ENCODE measurements at regions not wholly inside any gene's neighbourhood (a gene's known extent, or its start where the extent isn't known, plus 50 kb on each side); places are given as distances from the start of the nearest gene placed in this dataset.
"Not testable (repeated sequence)": the region's sequence is repeated elsewhere in the genome, so short reads cannot be mapped to it uniquely, and the experiment has no call there.

DNA sequence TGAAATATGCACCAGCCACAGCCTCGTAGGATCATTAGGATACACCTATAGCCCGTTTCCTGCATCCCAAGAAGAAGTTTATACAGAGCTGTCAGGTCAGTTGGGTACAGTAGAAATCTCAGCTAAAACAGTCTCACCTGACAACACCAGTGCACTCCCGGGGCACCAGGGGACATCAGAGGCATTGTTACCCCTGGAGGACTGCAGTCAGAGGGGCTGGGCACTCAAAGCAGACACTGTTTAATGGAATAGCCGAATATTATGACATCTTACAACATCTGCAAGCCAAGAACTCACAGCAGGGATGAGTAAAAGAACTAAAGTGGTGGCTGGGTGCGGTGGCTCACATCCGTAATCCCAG, 93.0 kb upstream of the ID2 start:
- DNase-seq (ENCODE audit: low read depth, low spot score), result no peak

- no peak for DNase-seq (ENCODE audit: low read depth, low spot score)
Observed at GRCh38 chr2:8589721-8590120, 92.1 kb upstream of the ID2 start.

GRCh38 chr2:8590938-8591337, 90.9 kb upstream of the ID2 start:
- no peak for DNase-seq (ENCODE audit: low read depth, low spot score)

DNA sequence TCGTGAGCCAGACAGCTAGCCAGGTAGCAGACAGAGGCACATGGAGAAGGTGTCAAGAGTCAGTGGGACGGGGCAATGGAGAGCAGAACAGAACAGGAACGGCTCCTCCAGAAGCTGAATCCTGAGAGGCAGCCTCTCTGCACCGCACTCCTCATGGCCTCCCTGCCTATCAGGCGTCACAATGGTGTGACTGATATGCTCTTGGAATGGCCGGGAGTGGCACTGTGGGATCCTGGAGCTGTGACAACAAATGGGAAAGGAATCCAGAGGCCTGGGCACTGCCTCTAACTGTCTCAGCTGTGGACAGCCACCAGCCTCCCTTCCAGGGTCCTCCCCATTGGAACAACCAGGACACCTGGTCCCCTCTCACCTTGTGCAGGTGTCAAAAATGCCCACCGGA, 89.1 kb upstream of the ID2 start:
- DNase-seq (ENCODE audit: low read depth, low spot score), result no peak

GRCh38 chr2:8593243-8593642, 88.6 kb upstream of the ID2 start:
- DNase-seq (ENCODE audit: low read depth, low spot score), result no peak

DNA sequence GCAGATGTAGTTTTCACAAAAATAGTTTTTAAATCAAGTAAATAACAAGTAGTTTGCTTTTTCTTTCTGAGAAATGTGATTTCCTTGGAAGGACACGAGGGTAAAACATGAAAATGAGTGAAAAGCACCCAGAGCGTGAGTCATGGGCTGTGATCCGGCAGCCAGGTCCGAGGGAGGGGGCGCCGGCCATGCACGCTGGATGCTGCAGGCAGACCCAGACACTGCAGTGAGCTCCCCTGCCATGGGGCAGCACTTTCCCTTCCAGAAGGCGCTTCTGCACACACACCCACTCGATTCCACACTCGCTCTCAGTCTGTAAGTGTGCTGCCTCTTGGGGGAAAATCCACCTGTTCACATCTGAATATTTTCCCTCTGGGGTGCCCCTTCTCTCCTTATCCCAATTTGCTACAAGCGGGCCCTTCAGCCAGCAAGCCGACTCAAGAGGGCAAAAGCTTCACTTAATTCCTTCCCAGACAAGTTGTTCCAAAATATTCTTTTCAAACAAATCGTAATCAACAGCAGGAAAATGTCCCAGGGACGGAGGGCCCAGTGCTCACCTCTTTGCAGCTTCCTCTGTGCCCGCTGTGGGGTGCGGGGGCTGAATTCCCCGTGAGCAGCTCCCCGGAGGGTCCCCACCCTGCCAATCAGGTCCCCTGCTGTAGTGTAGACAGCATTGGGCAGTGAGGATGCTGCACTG, 87.0 kb upstream of the ID2 start:
- peak; percentile 72 for DNase-seq (ENCODE audit: low read depth, low spot score)

GRCh38 chr2:8595428-8595805, 86.4 kb upstream of the ID2 start:
- DNase-seq (ENCODE audit: low read depth, low spot score), result no peak

- no peak for DNase-seq (ENCODE audit: low read depth, low spot score)
Observed at GRCh38 chr2:8595811-8596600, 85.8 kb upstream of the ID2 start.

DNA sequence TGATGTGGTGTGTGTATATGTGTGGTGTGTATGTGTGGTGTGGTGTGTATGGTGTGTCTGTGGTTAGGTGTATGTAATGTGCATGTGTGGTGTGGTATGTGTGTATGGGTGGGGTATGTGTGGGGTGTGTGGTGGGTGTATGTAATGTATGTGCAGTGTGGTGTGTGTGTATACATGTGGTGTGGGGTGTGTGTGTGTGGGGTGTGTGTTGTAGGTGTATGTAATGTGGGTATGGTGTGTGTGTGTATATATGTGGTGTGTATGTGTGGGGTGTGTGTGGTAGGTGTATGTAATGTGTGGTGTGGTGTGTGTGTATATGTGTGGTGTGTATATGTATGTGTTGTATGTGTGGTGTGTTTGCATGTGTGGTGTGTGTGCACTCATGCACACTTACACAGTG, 84.8 kb upstream of the ID2 start:
- no peak for DNase-seq (ENCODE audit: low read depth, low spot score)

- DNase-seq (ENCODE audit: low read depth, low spot score), result no peak
Observed at GRCh38 chr2:8597559-8598225, 84.2 kb upstream of the ID2 start.

DNA sequence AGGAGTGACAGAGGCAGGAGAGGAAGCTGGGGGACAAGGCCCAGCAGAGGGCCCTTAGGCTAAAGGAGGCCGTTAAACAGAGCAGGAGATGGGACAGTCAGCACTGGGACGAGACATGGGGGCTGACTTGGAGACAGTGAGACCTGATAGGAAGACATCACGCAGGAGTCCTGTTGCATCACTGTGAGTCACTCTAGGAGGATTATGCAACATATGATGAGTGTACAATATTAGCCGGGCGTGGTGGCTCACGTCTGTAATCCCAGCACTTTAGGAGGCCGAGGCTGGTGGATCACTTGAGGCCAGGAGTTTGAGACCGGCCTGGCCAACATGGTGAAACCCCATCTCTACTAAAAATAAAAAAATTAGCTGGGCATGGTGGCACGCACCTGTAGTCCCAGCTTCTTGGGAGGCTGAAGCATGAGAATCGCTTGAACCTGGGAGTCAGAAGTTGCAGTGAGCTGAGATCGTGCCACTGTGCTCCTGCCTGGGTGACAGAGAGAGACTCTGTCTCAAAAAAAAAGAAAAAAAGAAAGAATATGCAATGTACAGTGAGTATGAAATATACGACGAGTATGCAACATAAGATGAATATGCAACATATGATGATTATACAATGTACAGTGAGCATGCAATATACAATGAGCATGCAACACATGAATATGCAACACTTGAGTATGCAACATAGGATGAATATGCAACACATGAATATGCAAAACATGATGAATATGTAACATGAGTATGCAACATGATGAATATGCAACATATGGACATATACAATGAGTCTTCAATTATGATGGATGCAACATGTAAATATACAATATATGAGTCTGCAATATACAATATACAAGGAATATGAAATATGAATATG, 83.3 kb upstream of the ID2 start:
- peak; percentile 42 for DNase-seq (ENCODE audit: low read depth, low spot score)

GRCh38 chr2:8599421-8600242, 82.2 kb upstream of the ID2 start:
- DNase-seq (ENCODE audit: low read depth, low spot score), result no peak

GRCh38 chr2:8600456-8600855, 81.4 kb upstream of the ID2 start:
- no peak for DNase-seq (ENCODE audit: low read depth, low spot score)

GRCh38 chr2:8602809-8603208, 79.0 kb upstream of the ID2 start:
- no peak for DNase-seq (ENCODE audit: low read depth, low spot score)

GRCh38 chr2:8603356-8603755, 78.5 kb upstream of the ID2 start:
- DNase-seq (ENCODE audit: low read depth, low spot score), result not testable (repeated sequence)

DNA sequence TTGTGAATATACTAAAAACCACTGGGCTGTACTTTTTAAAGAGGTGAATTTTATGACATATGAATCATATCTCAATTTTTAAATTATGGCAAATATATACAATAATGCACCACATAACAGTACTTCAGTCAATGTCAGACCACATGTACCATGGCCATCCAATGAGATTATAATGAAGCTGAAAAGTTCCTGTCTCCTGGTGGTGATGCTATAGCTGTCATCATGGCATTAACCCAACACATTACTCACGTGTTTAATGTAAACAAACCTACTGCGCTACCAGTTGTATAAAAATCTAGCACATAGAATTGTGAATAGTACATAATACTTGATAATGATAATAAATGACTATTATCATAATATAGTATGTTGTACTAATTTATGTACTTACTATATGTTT, 77.6 kb upstream of the ID2 start:
- no peak for DNase-seq (ENCODE audit: low read depth, low spot score)

DNA sequence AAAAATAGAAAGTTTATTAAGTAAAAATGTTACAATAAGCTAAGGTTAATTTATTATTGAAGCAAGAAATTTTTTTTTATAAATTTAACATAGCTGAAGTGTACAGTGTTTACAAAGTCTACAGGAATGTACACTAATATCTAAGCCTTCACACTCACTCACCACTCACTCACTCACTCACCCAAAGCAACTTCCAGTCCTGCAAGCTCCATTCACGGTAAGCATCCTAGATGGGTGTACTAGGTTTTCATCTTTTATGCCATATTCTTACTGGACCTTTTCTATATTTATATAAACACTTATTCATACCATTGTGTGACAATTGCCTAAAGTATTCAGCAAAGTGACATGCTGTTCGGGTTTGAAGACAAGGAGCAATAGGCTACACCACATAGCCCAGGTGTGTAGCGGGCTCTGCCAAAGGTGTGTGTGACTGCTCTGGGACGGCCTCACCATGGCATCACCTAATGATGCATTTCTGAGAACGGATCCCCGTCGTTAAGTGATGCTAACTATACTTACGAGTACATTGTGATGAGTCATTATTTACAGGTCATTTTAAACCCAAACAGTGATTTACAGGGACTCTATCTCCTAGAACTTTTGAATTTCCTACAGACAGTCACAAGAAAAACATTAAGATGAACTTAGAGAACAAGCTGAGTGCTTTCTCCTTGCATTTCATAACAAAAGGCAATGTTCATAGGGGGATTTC, 76.3 kb upstream of the ID2 start:
- DNase-seq (ENCODE audit: low read depth, low spot score), result peak; percentile 46

DNA sequence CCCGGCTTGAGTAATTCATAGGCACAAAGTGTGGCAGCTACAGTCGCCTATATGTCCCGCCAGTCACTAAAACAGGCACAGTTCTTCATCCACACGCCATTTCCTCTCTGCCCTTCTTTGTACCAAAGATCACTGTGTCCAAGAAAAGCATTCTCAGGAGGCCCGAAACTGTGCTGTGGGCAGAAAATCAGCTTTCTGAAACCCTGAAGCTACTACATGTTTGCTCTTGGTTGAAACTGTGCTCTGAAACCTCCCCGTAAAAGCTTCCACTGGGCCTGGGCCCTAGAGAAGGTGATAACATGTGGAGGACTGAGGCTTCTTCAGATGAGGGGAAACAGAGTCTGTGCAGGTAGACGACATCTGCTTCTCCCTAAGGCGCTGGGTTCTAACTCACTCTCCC, 75.6 kb upstream of the ID2 start:
- no peak for DNase-seq (ENCODE audit: low read depth, low spot score)

- DNase-seq (ENCODE audit: low read depth, low spot score), result no peak
Observed at GRCh38 chr2:8606649-8607550, 75.0 kb upstream of the ID2 start.

All from astrocyte of the hippocampus (primary cell).